ENCODE measurements at regions not wholly inside any gene's neighbourhood (a gene's known extent, or its start where the extent isn't known, plus 50 kb on each side); places are given as distances from the start of the nearest gene placed in this dataset.
A peak's percentile ranks its signal among the peaks of the same experiment; 100 is the strongest.
"Not testable (repeated sequence)": the region's sequence is repeated elsewhere in the genome, so short reads cannot be mapped to it uniquely, and the experiment has no call there.

- no peak for ATAC-seq (ENCODE audit: poor library complexity)
These were observed 86.8 kb downstream of the NDUFA12 start for GRCh38 chr12:94916663-94917062.

GRCh38 chr12:94909663-94910062, 93.8 kb downstream of the NDUFA12 start:
- no peak for ATAC-seq (ENCODE audit: poor library complexity)
- intact Hi-C loops (cut with DNase I) = no loop called here
- DNase-seq = no peak

More at GRCh38 chr12:94916663-94917062, 86.8 kb downstream of the NDUFA12 start:
- intact Hi-C loops (cut with DNase I) = no loop called here
- no peak for DNase-seq

- ATAC-seq (ENCODE audit: poor library complexity); DNase-seq; intact Hi-C loops (cut with DNase I): not testable (repeated sequence)
These were observed 97.7 kb downstream of the NDUFA12 start for GRCh38 chr12:94905749-94906148.

- ATAC-seq (ENCODE audit: poor library complexity) (no peak), DNase-seq (no peak)
- intact Hi-C loops (cut with DNase I) = no loop called here
These were observed 103.0 kb downstream of the NDUFA12 start for GRCh38 chr12:94900496-94900895.

DNA sequence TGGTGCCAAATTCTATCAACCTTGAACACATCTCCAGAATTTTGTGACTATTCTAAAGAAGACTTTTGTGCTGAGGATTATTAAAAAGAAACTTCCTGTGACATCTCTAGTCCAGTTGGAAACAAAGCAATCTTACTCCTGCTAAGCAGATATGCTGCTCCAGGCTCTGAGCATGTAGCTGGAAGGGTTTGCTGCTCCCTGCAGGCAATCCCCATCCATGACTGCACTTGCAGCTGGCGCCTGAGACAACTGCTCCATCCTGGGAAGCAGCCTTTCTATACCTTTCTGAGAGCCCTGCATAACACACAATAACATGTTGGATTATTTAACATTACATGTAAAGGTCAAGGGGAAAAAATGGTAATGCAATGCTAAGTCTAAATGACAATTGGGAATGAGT, 105.1 kb downstream of the NDUFA12 start:
- ATAC-seq (ENCODE audit: poor library complexity) (no peak), DNase-seq (no peak)
- intact Hi-C loops (cut with DNase I) = no loop called here

- DNase-seq = no peak
- intact Hi-C loops (cut with DNase I) = no loop called here
- ATAC-seq (ENCODE audit: poor library complexity) = no peak
These were observed 110.8 kb downstream of the NDUFA12 start for GRCh38 chr12:94892544-94893267.

DNA sequence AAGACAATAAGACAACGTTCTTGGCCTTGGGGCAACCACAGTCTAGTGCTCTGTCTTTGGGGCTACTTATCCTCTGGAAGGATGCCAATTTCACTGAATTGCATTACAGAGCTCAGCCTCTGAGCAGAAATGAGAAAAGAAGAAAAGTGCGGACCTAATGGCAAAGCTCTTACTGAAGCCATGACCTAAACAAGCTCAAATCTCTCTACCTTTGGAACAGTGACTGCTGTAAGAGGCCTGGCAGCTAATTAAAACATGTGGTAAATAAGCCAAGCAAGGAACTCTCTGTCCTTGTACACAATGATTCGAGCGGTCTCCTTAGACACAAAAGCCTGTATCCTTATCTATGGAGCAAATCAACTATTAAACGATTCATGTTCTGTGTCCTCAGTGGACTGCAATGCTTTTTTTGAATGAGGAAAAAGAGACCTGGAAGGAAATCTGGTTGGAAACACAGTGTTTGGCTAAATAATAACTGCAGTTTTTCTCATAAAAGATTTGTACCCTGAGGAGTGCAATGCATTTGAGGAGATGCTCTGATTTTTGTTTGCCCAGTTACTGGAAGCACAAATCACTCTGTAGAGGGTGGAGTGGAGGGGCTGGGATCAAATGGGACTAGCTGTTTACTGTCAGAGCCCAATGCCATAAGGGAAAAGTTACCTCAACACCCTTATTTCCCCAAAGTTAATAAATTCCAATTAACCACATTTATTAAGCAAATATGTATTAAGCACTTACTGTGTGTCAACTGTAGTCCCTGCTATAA, 113.9 kb downstream of the NDUFA12 start:
- DNase-seq = no peak
- intact Hi-C loops (cut with DNase I) = no loop called here
- ATAC-seq (ENCODE audit: poor library complexity) = no peak

GRCh38 chr12:94879542-94879941, 124.0 kb downstream of the NDUFA12 start:
- no peak for DNase-seq
- no peak for ATAC-seq (ENCODE audit: poor library complexity)
- intact Hi-C loops (cut with DNase I) = no loop called here

- intact Hi-C loops (cut with DNase I) = no loop called here
- ATAC-seq (ENCODE audit: poor library complexity) (no peak), DNase-seq (no peak)
These were observed 128.0 kb downstream of the NDUFA12 start for GRCh38 chr12:94875525-94875924.

DNA sequence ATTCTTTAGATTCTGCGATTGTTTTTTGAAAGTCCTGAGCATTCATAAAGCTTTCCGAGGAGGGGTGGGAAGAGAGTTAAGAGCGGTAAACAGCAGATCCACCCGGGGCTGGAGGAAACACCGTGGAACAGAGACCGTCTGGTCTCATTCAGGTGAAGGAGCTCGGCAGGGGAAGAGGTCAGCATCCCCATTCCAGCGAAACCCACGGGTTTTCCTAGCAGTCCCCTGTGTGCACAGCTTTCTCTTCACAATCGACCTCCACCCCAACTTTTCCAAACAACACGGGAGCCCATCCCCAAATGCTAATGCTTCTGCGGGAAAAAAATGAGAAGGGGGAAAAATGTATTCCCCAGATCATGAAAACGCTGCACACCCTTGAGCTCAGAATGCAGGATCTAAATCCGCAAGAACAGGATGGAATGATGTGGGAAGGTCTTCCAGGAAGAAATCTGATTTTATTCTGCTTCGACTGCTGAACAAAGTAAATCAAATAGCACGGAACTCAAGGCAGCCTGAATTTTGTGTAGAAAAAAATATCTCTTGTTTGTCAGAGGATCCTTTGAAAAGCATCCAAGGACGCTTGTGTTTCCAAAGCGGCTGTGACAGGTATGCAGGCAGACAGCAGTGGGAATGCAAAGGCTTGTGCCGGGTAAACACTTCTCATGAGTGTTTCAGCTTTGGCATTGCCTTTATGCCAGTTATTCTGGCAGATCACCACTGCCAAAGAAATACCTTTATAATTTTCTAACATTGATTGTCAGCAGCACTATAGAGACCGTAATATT, 128.8 kb downstream of the NDUFA12 start:
- intact Hi-C loops (cut with DNase I) = no loop called here
- no peak for DNase-seq
- no peak for ATAC-seq (ENCODE audit: poor library complexity)

GRCh38 chr12:94873734-94874517, 129.6 kb downstream of the NDUFA12 start:
- DNase-seq (no peak), ATAC-seq (ENCODE audit: poor library complexity) (peak; percentile 80)

DNA sequence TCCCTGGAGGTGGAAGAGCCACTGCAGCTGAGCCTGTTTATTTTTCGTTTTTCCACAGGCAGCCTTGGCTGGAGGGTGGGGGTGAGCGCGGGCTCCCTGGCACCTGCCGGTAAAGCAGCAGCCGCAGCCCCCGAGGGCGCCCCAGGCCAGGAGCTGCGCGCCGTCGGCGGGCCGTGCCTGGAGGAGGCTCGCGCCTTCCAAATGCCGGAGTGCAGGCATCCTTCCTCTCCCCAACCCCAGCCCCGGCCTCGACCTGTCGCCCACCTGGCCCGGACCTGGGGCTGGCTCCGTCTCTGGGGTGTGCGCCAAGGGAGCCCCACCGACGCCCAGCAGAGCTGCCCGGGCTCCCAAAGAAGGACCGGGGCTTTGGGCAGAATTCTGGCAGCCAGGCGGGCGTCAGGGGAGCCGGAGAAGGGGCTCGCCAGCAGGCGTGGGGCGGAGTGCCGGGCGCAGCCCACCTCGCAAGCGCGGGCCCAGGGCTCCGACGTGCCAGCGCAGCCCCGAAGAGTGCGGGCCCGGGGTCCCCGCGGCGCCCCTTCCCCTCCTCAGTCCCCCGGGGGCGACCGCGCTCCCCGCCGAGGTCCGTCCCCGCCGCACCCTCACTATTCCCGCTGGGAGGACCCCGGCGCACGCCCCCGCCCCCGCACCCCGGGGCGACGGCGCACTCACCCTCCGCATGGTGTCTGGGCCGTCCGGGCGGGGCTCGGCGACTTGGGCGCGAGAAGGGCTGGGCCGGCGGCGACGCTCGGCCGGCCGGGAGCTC, 130.3 kb downstream of the NDUFA12 start:
- intact Hi-C loops (cut with DNase I) = no loop called here
- DNase-seq = no peak
- ATAC-seq (ENCODE audit: poor library complexity) = no peak

More at GRCh38 chr12:94873734-94874517, 129.6 kb downstream of the NDUFA12 start:
- intact Hi-C loops (cut with DNase I) = no loop called here

GRCh38 chr12:94872671-94872970, 130.9 kb downstream of the NDUFA12 start:
- intact Hi-C loops (cut with DNase I) = no loop called here
- no peak for ATAC-seq (ENCODE audit: poor library complexity)

GRCh38 chr12:94872007-94872653, 131.4 kb downstream of the NDUFA12 start:
- intact Hi-C loops (cut with DNase I) = no loop called here
- no peak for ATAC-seq (ENCODE audit: poor library complexity)
- DNase-seq = no peak

More at GRCh38 chr12:94872671-94872970, 130.9 kb downstream of the NDUFA12 start:
- no peak for DNase-seq

GRCh38 chr12:94870511-94870910, 133.0 kb downstream of the NDUFA12 start:
- DNase-seq (no peak), ATAC-seq (ENCODE audit: poor library complexity) (no peak)
- intact Hi-C loops (cut with DNase I) = no loop called here

- ATAC-seq (ENCODE audit: poor library complexity) (no peak), DNase-seq (no peak)
- intact Hi-C loops (cut with DNase I) = no loop called here
These were observed 135.3 kb downstream of the NDUFA12 start for GRCh38 chr12:94868161-94868560.

DNA sequence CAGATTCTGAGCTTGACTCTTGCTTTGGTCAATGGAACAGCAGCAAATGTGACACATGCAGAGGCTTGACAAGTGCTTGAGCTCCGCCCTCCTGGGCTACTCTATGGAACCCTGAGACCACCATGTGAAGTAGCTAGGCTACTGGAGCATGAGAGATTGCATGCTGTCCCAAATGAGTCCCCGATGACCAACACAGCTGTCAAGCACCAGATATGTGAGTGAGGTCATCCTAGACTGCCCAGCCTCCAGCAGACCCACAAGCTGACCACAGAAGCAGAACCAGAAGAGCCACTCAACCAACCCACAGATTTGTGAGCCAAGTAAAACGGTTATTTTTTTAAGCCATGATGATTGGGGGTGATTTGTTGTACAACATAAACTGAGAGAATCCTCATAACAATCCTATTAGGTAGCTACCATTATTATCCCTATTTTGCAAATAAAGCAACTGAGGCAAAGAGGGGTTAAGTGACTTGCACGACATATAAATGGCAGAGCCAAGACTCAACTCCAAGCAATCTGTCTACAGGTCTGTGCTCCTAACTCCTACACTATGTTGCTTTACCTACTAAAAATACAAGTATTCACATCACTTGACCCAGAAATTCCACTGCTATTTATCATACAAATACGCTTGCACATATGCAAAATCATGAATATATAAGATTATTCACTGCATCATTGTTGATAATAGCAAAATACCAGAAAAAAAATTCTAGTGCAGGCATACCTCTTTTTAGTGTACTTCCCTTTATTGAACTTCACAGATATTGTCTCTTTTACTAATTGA, 136.2 kb downstream of the NDUFA12 start:
- no peak for DNase-seq
- intact Hi-C loops (cut with DNase I) = no loop called here
- no peak for ATAC-seq (ENCODE audit: poor library complexity)

All from Right ventricle myocardium superior (tissue), 1 donor.